ENCODE measurements at regions not wholly inside any gene's neighbourhood (a gene's known extent, or its start where the extent isn't known, plus 50 kb on each side); places are given as distances from the start of the nearest gene placed in this dataset.

DNA sequence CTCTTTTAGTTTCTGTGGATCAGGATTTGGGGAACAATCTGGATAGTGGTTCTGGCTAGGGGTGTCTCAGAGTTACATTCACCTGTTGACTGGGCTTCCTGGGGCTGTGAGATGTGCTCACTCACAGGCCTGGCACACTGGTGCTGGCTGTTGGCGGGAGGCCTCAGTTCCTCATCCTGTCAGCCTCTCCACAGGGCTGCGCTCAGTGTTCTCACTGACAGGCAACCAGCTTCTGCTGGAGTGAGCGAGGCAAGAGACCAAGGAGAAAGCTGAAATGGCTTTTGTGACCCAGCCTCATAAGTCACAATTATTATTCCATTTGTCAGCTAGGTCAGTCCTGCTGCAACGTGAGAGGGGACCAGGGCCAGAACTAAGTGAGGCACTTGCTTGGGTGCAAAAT, 180.6 kb upstream of the GLI2 start:
- no peak for DNase-seq

- no peak for DNase-seq
Observed at GRCh38 chr2:120556911-120557310, 178.8 kb upstream of the GLI2 start.

DNA sequence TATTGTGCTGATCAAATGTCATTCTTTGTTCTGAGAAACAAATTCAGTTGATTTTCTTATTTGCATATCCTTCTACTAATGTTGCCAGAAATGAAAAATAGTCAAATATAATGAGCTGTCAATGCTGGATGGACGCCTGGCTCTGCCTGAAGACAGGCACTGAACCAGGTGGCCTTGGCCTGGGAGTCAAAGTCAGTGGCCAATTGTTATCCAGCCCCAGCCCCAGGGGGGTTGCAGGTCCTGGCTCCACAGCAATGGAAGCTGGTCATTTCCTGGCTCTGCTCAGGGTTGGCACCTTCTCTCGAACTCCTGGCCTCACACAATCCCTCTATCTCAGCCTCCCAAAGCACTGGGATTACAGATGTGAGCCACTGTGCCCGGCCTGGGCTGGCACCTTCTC, 176.8 kb upstream of the GLI2 start:
- no peak for DNase-seq

DNA sequence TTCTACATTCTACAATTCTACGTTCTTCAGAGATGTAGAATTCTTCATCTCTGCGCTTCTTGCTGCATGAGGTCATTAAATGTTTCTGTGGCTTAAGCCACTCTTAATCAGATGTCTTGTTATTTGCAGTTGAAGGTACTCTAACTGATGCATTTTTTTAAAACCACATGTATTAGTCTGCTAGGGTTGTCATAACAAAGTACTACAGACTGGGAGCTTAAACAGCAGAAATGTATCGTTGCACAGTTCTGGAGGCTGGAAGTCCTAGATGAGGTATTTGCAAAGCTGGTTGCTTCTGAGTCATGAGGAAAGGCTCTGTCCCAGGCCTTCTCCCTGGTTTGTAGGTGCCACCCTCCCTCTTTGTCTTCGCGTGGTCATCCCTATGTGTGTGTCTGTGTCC, 176.3 kb upstream of the GLI2 start:
- no peak for DNase-seq

DNA sequence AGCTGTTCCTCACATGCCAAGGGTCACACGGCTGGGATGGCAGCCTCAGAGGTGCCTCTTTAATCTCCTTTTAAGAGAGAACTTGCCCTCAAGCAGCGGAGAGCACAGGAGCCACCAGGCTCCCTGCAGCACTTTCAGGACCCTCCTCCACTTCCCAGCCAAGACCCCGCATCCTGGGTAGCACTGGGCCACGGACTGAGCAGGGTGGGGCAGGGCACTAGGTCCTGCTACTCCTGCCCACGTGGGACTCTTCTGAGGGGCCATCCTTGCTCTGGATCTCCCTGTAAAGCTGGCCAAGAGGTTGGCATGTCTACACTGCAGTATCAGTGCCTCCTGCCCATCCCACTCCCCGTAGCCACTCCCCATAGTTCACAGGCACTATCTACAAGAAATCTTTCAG, 175.3 kb upstream of the GLI2 start:
- DNase-seq = no peak

DNA sequence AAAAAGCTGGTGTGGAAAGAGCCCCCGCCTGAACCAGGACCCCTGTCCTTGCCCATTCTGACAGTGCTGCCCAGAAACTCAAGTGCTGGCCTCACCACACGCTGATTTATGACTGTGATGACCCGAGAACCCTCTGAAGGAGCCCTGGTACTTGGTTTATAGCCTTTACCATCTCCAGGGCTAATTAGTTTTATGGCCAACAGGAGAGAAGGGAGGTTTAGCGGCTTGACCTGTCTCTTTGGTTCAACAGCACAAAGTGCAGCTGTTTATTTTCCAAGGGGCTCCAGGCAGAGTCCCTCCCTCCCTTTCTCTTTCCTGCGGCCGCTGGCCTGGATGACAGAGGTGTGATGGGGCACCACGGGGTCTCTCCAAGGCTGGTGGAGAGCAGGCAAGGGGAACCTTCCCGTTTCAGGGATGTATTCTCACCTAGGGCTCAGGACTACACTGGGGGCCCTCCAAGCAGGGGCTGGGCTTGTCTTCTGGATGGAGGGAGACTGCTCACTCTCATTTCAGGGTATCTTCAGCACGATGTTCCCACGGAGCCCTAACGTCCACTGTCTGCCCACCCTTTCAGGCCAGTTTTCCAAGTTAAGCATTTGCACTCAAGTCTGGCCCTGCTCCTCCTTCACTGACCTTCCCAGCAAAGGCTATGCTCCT, 174.2 kb upstream of the GLI2 start:
- DNase-seq = no peak

- DNase-seq = no peak
Observed at GRCh38 chr2:120562218-120563005, 173.3 kb upstream of the GLI2 start.

GRCh38 chr2:120563616-120564015, 172.1 kb upstream of the GLI2 start:
- no peak for DNase-seq

DNA sequence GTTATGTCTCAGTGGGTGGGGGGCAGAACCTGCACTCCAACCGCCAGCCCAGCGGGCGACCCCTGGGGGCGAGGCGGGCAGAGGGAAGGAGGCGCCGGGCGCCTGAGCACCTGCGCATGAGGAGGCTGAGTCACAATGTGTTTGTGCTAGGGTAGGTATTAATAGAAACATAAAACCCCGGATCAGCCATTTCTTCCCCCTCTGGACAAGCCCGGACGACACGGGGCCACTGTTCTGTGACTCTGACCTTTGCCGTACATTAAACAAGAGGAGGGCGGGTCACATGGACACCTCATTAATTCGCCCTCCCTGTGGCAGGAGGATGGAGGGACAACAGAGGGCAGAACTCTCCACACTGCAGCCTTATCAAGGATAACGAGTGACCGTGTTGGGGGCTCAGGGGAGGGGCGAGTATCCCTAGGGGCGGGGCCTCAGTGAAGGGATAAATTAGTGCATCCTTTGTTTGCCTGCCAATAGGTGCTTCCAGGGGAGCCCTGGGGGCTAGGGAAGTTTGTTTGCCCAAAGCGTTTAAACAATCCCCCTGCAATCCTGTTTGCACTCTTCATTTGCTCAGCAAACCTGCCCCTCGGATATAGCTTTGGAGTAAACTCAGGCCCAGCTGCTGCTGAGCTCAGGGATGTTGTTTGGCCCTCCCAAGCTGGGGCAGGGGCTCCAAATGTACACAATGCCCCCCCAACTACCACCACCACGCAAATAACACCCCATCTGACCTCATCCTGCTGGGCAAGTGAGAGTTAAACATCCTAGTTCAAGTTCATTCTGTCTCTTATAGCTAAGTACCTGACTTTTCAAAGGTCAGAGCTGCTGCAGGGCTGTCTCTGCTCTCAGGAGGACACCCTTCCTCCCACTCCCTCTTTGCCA, 171.2 kb upstream of the GLI2 start:
- no peak for DNase-seq

DNA sequence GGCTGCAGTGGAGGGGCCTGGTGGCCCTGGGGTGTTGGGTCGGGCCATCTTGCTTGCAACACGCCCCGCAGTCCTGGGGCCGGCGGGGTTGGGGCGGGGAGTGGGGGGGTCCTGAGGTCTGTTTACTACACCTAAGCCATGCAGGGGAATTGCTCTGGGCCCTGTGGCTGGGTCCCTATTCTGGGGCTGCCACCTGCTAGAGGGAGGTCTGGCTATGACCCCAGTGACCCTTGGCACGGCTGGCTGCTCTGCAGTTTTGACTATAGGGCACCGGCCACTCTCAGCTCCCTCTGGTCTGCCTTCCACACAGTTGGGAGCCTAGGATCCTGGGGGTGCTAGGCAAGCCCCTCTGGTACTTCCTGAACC, 170.6 kb upstream of the GLI2 start:
- DNase-seq = no peak

- DNase-seq = no peak
Observed at GRCh38 chr2:120565929-120566328, 169.7 kb upstream of the GLI2 start.

DNA sequence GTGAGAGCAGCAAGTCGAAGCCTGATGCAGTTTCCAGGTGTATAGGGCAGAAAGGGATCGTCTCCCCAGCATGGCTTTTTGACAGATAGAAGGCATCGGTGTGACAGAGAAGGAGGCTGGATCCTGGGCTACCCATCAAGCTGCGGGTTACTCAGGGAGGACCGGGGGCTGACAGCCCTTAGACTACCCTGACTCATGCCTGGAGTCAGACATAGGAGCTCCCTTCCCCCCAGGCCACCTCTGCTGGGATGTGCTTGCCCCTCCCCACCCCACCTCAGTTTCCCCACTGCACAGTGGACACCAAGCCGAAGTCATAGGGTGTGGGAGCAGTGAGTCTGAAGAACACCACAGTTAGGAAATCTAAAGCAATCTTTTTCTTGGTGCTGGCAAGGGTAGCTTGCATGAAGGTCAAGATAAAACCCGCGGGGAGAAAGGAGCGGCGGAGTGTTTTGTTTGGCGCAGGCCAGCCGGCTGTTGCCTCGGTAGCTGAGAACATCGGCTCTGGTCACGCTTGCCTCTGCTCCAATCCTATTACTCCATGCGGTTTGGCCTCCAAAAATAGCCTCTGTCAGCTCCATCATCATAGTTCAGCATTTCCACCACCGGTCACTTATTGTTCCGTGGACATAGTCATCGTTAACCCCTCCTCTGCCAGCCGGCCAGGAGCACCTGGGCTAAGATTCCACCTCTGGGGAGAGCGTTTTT, 169.2 kb upstream of the GLI2 start:
- no peak for DNase-seq

DNA sequence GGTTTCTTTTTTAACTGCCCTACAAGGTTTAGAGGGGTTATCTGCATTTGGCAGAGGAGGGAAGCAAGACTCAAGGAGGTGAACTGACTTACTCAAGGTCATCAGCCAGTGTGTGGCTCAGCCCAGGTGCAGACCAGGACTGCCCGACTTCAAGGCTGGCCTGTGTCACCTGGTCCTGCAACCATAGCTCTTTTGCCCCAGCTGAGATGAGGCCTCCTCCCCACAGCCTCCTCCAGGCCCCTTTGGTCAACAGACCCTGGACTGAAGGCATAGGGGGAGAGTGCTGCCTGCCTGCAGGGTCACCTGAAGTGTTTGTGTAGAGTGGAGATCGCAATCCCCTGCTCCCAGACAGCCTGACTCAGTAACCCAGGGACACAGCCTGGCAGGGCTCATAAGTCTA, 168.5 kb upstream of the GLI2 start:
- DNase-seq = no peak

DNA sequence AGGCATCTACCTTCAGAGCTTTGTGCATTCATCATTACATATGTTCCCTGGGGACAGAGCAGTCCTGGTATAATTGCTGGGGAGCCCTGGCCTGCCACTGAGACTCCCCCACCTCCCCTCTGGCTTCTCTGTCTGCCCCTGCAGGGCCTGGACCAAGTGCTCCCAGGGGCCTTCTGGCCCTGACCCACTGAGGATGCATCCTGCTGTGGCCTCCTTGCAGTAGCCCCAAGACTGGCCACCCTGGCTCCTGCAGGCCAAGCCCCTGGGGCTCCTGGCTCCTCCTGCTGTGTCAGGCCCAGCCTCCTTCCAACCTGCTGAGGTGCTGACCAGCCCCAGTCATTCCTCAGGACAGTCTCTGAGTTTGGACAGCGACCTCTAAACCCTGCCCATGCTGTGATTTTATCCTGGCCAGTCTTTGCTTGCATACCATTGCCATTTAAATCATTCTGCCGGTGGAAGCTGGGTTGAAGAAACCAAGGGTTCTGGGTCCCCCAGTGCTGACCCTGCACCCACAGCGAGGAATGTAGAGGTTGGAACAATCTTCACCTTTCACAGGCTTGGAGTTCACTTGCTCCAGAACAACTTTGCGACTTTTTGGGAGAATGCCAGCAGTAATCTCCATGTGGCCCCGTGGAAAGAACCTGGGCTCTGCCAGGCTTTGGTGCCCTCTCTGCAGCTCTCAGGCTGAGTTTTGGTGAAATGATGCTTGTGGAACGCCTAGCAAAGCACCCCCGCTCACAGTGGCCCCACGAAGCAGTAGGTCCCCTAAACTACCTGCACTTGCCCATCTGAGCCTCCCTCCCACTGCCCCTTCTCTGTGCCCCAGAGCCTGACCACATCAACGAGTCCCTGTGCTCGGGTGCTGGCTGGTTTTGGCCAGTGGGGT, 167.3 kb upstream of the GLI2 start:
- DNase-seq = no peak

GRCh38 chr2:120568975-120569268, 166.7 kb upstream of the GLI2 start:
- no peak for DNase-seq

DNA sequence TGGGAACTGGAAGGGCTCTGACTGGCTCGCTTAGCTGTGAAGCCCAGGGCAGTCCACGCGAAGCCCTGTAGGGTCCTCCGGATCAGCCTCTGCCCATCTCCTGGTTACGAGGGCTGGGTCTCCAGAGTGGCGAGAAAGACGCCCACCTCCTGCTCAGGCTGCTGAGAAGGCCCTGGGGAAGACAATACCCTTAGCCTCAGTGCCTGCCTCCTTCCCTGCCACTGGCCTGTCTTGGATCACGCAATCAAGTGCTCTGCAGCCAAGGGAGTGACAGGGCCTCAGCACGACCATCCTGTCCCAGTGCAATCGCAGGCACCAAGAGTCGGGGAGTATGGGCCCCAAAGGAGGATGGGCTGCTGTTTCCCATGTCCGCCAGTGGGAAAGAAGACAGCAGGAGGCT, 165.7 kb upstream of the GLI2 start:
- DNase-seq = no peak

DNA sequence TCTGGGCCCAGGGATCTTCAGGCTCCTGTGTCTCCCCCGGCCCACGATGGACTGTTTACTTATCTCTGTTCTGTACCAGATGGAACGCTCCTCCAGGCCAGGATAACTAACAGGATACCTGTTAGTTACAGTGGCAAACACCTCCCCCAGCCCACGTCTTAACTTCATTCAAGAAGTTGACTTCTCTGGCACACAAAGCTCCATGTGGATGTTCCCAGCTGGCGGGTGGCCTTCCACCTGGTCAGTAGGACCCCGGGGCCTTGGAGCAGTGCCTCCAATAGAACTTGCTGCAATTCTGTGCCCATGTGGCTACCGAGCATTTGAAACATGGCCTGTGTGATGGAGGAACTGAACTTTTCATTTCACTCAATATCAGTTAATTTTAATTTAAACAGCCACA, 165.1 kb upstream of the GLI2 start:
- DNase-seq = no peak

DNA sequence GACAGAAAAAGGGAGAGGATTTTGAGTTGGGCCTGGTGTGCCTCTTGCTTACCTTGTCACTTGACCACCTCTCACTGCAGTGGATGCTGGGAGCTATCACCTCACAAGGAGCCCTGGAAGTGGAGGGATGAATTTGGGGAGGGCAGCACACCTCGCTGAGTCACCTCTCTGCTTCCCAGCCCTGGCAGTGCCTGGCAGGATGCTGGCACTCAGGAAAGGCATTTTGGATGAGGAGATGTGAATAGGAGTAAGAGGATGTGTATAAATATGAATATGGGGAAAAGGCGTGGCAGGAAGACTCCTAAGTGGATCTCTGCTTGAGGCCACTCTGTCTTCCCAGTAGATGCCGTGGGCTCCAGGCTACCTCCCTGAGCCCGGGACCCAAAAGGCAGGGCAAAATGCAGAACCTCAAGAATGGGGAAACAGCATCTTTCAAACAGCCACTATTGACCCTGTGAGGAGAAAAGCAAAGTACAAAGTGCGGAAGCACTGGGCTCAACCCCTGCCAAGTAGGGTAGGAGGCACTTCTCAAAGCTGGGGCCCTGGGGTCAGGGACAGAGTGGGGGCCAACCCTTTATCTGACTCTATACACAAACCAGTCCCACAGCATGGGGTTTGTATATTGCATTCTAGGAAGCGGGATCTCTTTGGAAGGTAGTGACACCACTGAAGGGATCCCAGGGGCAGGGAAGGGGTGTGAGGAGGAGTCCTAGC, 164.5 kb upstream of the GLI2 start:
- DNase-seq = no peak

GRCh38 chr2:120572226-120572625, 163.4 kb upstream of the GLI2 start:
- DNase-seq = no peak

DNA sequence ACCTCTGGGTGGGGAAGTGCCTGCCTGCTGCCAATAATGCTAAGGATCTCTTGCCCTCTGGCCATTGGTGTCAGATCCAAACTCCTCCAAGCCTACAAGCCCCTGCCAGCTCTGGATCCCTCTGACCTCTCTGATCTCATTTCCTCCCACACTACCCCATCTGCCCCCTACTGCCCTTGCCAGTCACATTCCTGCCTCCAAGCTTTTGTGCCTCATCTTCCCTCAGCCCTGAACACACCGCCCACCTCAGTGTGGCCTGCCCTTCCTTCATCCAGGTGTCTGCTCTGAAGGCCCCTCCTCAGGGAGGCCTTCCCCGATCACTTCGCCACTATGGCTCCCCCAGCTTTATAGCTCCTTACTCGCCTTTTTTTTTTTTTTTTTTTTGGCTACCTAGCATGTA, 161.0 kb upstream of the GLI2 start:
- DNase-seq = no peak

DNA sequence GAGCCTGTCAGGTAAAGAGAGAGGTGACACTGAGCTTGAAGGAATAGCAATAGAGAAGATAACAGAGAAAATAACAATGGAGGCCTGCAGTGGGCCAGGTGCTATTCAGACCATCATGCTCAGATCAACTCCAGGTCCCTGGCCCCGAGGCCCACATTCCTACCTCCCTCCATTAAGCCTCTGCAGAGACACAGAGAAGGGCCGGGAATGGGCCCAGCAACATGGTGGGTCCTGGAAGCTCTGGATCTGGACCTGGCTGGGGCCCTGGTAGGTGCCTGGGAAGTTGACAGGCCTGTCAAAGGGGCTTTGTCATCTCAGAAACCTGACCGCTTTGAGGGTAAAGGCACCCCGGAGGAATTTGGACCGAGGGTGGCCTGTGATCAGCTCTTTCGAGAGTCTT, 159.7 kb upstream of the GLI2 start:
- DNase-seq = no peak

Data from suppressor macrophage treated with lipopolysaccharide for 1 hour (primary cell).